ENCODE measurements at regions not wholly inside any gene's neighbourhood (a gene's known extent, or its start where the extent isn't known, plus 50 kb on each side); places are given as distances from the start of the nearest gene placed in this dataset.

- Histone ChIP-seq H3K9me3 (ENCODE audit: low read length) (no peaks in the 10 kb centered on the region), H3K27ac (ENCODE audit: extremely low read length, insufficient read depth, low read length) (no peak overlapping the region), H3K4me2 (ENCODE audit: low read depth, low read length) (no peak overlapping the region), H3K4me1 (ENCODE audit: insufficient read depth, low read length) (no peaks in the 10 kb centered on the region), H3K36me3 (replicated peaks in 1 of 2; ENCODE audit: control insufficient read depth in 1 of 2, insufficient read depth in 2 of 2, low read length in 2 of 2) (no peaks in the 10 kb centered on the region), H2AFZ (ENCODE audit: low read length) (no peak overlapping the region), H3K79me2 (ENCODE audit: insufficient read depth, low read length) (no peaks in the 10 kb centered on the region), H4K20me1 (ENCODE audit: insufficient read depth, low read length) (no peaks in the 10 kb centered on the region), H3K4me3 (replicated peaks in 1 of 3; ENCODE audit: insufficient read depth in 1 of 3, low read depth in 2 of 3, low read length in 3 of 3) (no peak overlapping the region), H3K9ac (ENCODE audit: insufficient read depth, low read depth, low read length) (no peak overlapping the region), H3K27me3 (ENCODE audit: control insufficient read depth in 1 of 2, insufficient read depth in 2 of 2, low read length in 2 of 2) (0 out of 5 replicates have a peak, but pooled peaks cover 0 to 3% of the 10 kb centered on the region in 2 experiments)
- CTCF ChIA-PET (ENCODE audit: low intra/inter-chr PET ratio, low total read pairs), result no interaction called here
- BruUV-seq (replicated peaks), result no TSS peak
- WGBS (ENCODE audit: low lambda C conversion rate), result 24% methylated on average over 10 of the region's 16 CpGs
- in situ Hi-C loops (cut with HindIII; ENCODE audit: extremely low pct_ligation_motif_present, low pct_unique_long_range_greater_than_20kb) (no loop called here), intact Hi-C loops (cut with micrococcal nuclease; ENCODE audit: unreplicated experiment) (no loop called here)
- FAIRE-seq (no peak), DNase-seq (ENCODE audit: low spot score) (no peak), ATAC-seq (no peak)
- TF ChIP-seq ZSCAN29 (CRISPR knock-in tag; conservative IDR thresholded peaks at IDR 0.05) (no peak), MAFK (conservative IDR thresholded peaks at IDR 0.05 in 1 of 2, IDR thresholded peaks at IDR 0.05 in 1 of 2; ENCODE audit: low read length in 2 of 2) (no peak), BORCS8-MEF2B (CRISPR knock-in tag; IDR thresholded peaks at IDR 0.05) (no peak), ZNF770 (CRISPR knock-in tag; IDR thresholded peaks at IDR 0.05) (no peak), ZNF557 (CRISPR knock-in tag; IDR thresholded peaks at IDR 0.05) (no peak), GPN1 (CRISPR knock-in tag; IDR thresholded peaks at IDR 0.05; ENCODE audit: borderline replicate concordance) (no peak), PHF8 (CRISPR knock-in tag; IDR thresholded peaks at IDR 0.05) (no peak), SYNCRIP (IDR thresholded peaks at IDR 0.05; ENCODE audit: insufficient read depth, low read depth, low read length) (no peak), ZNF446 (CRISPR knock-in tag; IDR thresholded peaks at IDR 0.05) (no peak), KDM6A (CRISPR knock-in tag; IDR thresholded peaks at IDR 0.05; ENCODE audit: low read depth) (no peak), ZNF879 (CRISPR knock-in tag; IDR thresholded peaks at IDR 0.05) (no peak), ADNP (CRISPR knock-in tag; IDR thresholded peaks at IDR 0.05) (no peak), FOXK2 (IDR thresholded peaks at IDR 0.05) (no peak), HMGA1 (CRISPR knock-in tag; conservative IDR thresholded peaks at IDR 0.05) (no peak), MED1 (CRISPR knock-in tag; IDR thresholded peaks at IDR 0.05) (no peak), DPF2 (CRISPR knock-in tag; IDR thresholded peaks at IDR 0.05; ENCODE audit: borderline replicate concordance, low read depth) (no peak), EED (CRISPR knock-in tag; IDR thresholded peaks at IDR 0.05) (no peak)
- TF ChIP-seq, protein P1, sequence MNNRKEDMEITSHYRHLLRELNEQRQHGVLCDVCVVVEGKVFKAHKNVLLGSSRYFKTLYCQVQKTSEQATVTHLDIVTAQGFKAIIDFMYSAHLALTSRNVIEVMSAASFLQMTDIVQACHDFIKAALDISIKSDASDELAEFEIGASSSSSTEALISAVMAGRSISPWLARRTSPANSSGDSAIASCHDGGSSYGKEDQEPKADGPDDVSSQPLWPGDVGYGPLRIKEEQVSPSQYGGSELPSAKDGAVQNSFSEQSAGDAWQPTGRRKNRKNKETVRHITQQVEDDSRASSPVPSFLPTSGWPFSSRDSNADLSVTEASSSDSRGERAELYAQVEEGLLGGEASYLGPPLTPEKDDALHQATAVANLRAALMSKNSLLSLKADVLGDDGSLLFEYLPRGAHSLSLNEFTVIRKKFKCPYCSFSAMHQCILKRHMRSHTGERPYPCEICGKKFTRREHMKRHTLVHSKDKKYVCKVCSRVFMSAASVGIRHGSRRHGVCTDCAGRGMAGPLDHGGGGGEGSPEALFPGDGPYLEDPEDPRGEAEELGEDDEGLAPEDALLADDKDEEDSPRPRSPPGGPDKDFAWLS (CRISPR knock-in tag; IDR thresholded peaks at IDR 0.05; ENCODE audit: borderline replicate concordance), result no peak
- POLR2A ChIA-PET, result no interaction called here
Observed at GRCh38 chr10:131657318-131657984, 243.4 kb upstream of the PPP2R2D start.
